ENCODE measurements at regions not wholly inside any gene's neighbourhood (a gene's known extent, or its start where the extent isn't known, plus 50 kb on each side); places are given as distances from the start of the nearest gene placed in this dataset.

DNA sequence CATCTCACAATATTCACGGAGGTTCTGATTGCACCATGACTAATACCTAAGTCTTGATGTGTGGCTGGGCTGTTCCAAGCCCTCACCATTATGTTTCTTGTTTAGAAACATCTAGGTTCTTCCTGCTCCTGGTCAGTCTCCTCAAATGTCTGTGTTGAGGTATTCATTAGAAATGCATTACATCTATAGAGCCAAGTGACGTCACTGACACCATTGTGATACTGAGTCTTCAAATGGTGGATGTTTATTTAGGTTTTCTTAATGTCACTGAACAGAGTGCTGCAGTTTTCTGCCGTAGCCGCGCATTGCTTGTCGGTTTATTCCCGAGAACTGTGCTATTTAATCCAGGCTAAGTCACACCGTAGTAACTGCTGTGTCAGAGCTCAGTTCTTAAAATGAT, 142.4 kb upstream of the SPACA7 start:
- TF ChIP-seq, protein P1, sequence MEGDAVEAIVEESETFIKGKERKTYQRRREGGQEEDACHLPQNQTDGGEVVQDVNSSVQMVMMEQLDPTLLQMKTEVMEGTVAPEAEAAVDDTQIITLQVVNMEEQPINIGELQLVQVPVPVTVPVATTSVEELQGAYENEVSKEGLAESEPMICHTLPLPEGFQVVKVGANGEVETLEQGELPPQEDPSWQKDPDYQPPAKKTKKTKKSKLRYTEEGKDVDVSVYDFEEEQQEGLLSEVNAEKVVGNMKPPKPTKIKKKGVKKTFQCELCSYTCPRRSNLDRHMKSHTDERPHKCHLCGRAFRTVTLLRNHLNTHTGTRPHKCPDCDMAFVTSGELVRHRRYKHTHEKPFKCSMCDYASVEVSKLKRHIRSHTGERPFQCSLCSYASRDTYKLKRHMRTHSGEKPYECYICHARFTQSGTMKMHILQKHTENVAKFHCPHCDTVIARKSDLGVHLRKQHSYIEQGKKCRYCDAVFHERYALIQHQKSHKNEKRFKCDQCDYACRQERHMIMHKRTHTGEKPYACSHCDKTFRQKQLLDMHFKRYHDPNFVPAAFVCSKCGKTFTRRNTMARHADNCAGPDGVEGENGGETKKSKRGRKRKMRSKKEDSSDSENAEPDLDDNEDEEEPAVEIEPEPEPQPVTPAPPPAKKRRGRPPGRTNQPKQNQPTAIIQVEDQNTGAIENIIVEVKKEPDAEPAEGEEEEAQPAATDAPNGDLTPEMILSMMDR (IDR thresholded peaks at IDR 0.05): no peak
- no peak for TF ChIP-seq POLR2A (IDR thresholded peaks at IDR 0.05)
